ENCODE measurements at regions not wholly inside any gene's neighbourhood (a gene's known extent, or its start where the extent isn't known, plus 50 kb on each side); places are given as distances from the start of the nearest gene placed in this dataset.
"Not testable (repeated sequence)": the region's sequence is repeated elsewhere in the genome, so short reads cannot be mapped to it uniquely, and the experiment has no call there.

DNA sequence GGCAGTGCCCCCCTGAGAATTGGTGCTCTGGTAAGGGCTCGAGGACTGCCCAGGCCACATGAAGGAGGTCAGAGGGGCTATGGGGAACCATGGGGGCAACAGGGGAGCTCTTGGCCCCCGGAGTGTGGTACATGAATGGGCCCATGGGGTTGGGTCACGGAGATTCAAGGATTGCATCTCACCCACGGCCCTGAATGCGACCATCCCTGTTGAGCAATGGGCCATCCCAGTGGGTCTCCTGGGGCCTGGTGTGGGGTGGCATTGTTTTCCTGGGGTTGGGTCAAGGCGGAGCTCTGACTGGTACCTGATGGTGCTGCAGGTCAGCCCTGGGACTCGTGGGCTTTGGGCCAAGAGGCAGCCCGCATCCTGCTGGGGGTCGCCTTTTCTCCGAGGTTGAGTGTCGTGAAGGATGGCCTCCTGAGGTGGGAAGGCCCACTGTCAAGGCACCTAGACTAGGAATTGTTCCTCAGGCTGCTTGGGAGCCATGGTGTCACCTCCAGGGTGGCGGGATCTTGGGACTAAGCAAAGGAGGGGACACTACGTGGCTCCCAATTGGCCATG, 198.3 kb downstream of the UBE3A start:
- Histone ChIP-seq H3K36me3 (ENCODE audit: insufficient read depth, low read length) (no peaks in the 10 kb centered on the region), H3K4me3 (ENCODE audit: low read length) (no peak overlapping the region), H3K9ac (ENCODE audit: low read depth, low read length) (no peak overlapping the region), H3K4me1 (ENCODE audit: control insufficient read depth, insufficient read depth, low read length) (no peaks in the 10 kb centered on the region), H3K9me3 (replicated peaks; ENCODE audit: low read length) (peaks cover 34% of the 10 kb centered on the region), H3K27me3 (ENCODE audit: control insufficient read depth, insufficient read depth, low read length) (no peaks in the 10 kb centered on the region), H3K4me2 (ENCODE audit: low read length) (no peak overlapping the region)

DNA sequence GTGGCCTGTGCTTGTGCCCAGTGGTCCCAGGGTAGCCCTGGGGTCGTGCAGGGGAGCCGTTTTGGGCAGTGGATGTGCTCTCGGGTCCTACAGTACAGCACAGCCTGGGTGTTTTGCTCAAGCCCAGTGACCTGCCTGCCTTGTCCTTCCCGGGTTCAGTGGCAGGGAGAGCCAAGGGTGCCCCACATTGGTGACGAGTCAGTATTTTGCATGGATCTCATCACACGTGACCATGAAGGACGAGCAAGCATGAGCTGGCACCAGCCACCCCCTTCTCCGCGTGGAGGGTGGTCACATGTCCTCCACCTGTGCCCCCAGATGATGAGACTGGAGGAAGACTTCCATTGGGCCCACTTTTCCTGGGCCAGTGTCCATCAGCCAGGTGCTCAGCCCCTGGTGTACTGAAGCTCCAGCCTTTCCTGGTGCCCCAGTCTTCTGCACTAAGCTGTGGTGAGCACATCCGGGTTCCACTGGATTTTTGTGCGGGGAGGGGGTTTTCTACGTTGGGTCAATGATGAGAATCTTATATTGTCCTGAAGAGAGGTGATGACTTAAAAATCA, 197.5 kb downstream of the UBE3A start:
- H3K4me2 ChIP-seq (ENCODE audit: low read length): no peak overlapping the region
- H3K27me3 ChIP-seq (ENCODE audit: control insufficient read depth, insufficient read depth, low read length): no peaks in the 10 kb centered on the region
- H3K9me3 ChIP-seq (replicated peaks; ENCODE audit: low read length): peaks cover 38% of the 10 kb centered on the region
- no peaks in the 10 kb centered on the region for H3K4me1 ChIP-seq (ENCODE audit: control insufficient read depth, insufficient read depth, low read length)
- no peak overlapping the region for H3K9ac ChIP-seq (ENCODE audit: low read depth, low read length)
- H3K4me3 ChIP-seq (ENCODE audit: low read length): no peak overlapping the region
- no peaks in the 10 kb centered on the region for H3K36me3 ChIP-seq (ENCODE audit: insufficient read depth, low read length)

DNA sequence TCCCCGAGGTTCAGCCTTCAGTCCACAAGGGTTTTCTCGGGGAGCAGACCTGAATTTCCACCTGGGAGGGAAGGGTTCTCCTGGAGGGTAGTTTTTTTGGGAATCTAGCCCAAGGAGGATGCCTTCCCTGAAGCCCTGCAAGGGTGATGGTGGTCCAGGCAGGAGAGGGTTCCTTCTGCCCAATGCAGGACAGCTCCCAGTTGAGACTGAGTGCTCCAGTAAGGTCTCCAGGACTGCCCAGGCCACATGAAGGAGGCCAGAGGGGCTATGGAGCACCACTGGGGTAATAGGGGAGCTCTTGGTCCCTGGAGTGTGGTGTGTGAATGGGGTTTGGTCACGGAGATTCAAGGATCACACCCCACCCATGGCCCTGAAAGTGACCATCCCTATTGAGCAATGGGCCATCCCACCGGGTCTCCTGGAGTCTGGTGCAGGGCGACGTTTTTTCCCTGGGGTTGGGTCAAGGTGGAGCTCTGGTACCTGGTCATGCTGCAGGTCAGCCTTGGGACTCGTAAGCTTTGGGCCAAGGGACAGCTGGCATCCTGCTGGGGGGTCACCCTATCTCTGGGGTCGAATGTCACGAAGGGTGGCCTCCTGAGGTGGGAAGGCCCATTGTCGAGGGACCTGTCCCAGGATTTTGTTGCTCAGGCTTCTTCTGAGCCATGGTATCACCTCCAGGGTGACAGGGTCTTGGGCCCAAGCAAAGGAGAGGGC, 196.5 kb downstream of the UBE3A start:
- Histone ChIP-seq H3K4me1 (ENCODE audit: control insufficient read depth, insufficient read depth, low read length) (no peaks in the 10 kb centered on the region), H3K4me3 (ENCODE audit: low read length) (no peak overlapping the region), H3K27me3 (ENCODE audit: control insufficient read depth, insufficient read depth, low read length) (no peaks in the 10 kb centered on the region), H3K9me3 (replicated peaks; ENCODE audit: low read length) (peaks cover 32% of the 10 kb centered on the region), H3K36me3 (ENCODE audit: insufficient read depth, low read length) (no peaks in the 10 kb centered on the region), H3K4me2 (ENCODE audit: low read length) (no peak overlapping the region), H3K9ac (ENCODE audit: low read depth, low read length) (no peak overlapping the region)

GRCh38 chr15:25242957-25243799, 195.6 kb downstream of the UBE3A start:
- Histone ChIP-seq H3K4me2 (ENCODE audit: low read length) (no peak overlapping the region), H3K9me3 (replicated peaks; ENCODE audit: low read length) (peaks cover 26% of the 10 kb centered on the region), H3K4me3 (ENCODE audit: low read length) (no peak overlapping the region), H3K4me1 (ENCODE audit: control insufficient read depth, insufficient read depth, low read length) (no peaks in the 10 kb centered on the region), H3K36me3 (ENCODE audit: insufficient read depth, low read length) (no peaks in the 10 kb centered on the region), H3K9ac (ENCODE audit: low read depth, low read length) (no peak overlapping the region), H3K27me3 (ENCODE audit: control insufficient read depth, insufficient read depth, low read length) (no peaks in the 10 kb centered on the region)

- H3K4me3 ChIP-seq (ENCODE audit: low read length): no peak overlapping the region
- H3K27me3 ChIP-seq (ENCODE audit: control insufficient read depth, insufficient read depth, low read length): no peaks in the 10 kb centered on the region
- no peaks in the 10 kb centered on the region for H3K4me1 ChIP-seq (ENCODE audit: control insufficient read depth, insufficient read depth, low read length)
- no peak overlapping the region for H3K9ac ChIP-seq (ENCODE audit: low read depth, low read length)
- no peak overlapping the region for H3K4me2 ChIP-seq (ENCODE audit: low read length)
- H3K9me3 ChIP-seq (replicated peaks; ENCODE audit: low read length): peaks cover 21% of the 10 kb centered on the region
- H3K36me3 ChIP-seq (ENCODE audit: insufficient read depth, low read length): no peaks in the 10 kb centered on the region
These were observed 195.1 kb downstream of the UBE3A start for GRCh38 chr15:25243800-25244097.

GRCh38 chr15:25244731-25245585, 193.9 kb downstream of the UBE3A start:
- Histone ChIP-seq H3K9ac (ENCODE audit: low read depth, low read length) (no peak overlapping the region), H3K27me3 (ENCODE audit: control insufficient read depth, insufficient read depth, low read length) (no peaks in the 10 kb centered on the region), H3K36me3 (ENCODE audit: insufficient read depth, low read length) (no peaks in the 10 kb centered on the region), H3K4me1 (ENCODE audit: control insufficient read depth, insufficient read depth, low read length) (no peaks in the 10 kb centered on the region), H3K4me3 (ENCODE audit: low read length) (no peak overlapping the region), H3K9me3 (replicated peaks; ENCODE audit: low read length) (peaks cover 11% of the 10 kb centered on the region), H3K4me2 (ENCODE audit: low read length) (no peak overlapping the region)

DNA sequence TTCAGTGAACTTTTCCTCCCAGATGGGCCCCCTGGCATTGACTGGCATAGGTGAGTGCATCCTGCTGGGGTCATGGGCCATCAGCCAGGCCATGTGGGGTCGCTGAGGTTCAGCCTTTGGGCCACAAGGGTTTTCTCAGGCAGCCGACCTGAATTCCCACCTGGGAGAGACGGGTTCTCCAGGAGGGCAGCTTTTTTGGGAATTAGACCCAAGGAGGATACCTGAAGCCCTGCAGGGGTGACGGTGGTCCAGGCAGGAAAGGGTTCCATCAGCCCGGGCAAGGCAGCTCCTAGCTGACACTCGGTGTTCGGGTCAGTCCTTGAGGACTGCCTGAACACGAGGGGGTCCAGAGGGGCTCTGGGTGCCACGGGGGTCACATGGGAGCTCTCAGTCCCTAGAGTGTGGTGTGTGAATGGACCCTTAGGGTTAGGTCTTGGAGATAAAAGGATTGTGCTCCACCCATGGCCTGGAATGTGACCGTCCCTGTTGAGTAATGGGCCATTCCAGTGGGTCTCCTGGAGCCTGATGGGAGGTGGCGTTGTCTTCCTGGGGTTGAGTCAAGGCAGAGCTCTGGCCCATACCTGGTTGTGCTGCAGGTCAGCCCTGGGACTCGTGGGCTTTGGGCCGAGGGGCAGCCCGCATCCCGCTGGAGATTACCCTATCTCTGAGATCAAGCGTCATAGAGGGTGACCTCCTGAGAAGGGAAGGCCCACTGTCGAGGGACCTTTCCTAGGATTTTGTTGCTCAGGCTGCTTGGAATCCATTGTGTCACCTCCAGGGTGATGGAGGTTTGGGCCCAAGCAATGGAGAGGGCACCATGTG, 192.8 kb downstream of the UBE3A start:
- Histone ChIP-seq H3K36me3 (ENCODE audit: insufficient read depth, low read length) (no peaks in the 10 kb centered on the region), H3K4me3 (ENCODE audit: low read length) (no peak overlapping the region), H3K27me3 (ENCODE audit: control insufficient read depth, insufficient read depth, low read length) (no peaks in the 10 kb centered on the region), H3K4me1 (ENCODE audit: control insufficient read depth, insufficient read depth, low read length) (no peaks in the 10 kb centered on the region), H3K4me2 (ENCODE audit: low read length) (no peak overlapping the region), H3K9me3 (replicated peaks; ENCODE audit: low read length) (peaks cover 13% of the 10 kb centered on the region), H3K9ac (ENCODE audit: low read depth, low read length) (no peak overlapping the region)

DNA sequence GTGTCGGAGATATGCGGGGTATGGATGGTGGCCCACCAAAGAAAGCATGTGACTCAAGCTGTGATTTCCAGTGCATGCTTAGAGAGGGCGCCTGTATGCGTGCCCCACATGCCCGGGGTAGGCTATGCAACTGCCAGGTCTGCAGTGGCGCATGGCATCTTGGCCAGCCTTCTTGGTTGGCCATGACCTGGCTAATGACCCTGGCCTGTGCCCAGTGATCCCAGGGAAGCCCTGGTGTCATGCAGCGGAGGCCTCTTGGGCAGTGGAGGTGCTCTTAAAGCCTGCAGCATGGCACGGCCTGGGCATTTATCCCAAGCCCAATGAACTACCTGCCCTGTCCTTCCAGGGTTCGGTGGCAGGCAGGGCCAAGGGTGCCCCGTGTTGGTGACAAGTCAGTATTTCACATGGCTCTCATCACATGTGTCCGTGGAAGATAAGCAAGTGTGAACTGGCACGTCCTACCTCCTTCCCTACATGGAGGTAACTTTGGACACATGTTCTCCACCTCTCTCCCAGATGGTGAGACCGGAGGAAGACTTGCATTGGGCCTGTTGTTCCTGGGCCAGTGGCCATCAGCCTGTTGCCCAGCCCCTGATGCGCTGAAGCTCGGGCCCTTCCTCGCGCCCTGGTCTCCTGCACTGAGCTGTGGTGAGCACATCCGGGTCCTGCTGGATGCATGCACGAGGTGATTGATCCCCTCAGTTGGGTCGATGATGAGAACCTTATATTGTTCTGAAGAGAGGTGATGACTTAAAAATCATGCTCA, 192.0 kb downstream of the UBE3A start:
- Histone ChIP-seq H3K4me2 (ENCODE audit: low read length) (no peak overlapping the region), H3K9me3 (replicated peaks; ENCODE audit: low read length) (peaks cover 20% of the 10 kb centered on the region)

GRCh38 chr15:25247407-25248038, 191.3 kb downstream of the UBE3A start:
- no peak overlapping the region for H3K4me3 ChIP-seq (ENCODE audit: low read length)
- no peaks in the 10 kb centered on the region for H3K36me3 ChIP-seq (ENCODE audit: insufficient read depth, low read length)
- peaks cover 20% of the 10 kb centered on the region for H3K9me3 ChIP-seq (replicated peaks; ENCODE audit: low read length)
- no peaks in the 10 kb centered on the region for H3K4me1 ChIP-seq (ENCODE audit: control insufficient read depth, insufficient read depth, low read length)
- H3K27me3 ChIP-seq (ENCODE audit: control insufficient read depth, insufficient read depth, low read length): no peaks in the 10 kb centered on the region
- H3K9ac ChIP-seq (ENCODE audit: low read depth, low read length): no peak overlapping the region
- no peak overlapping the region for H3K4me2 ChIP-seq (ENCODE audit: low read length)

More for the DNA sequence above, 192.0 kb downstream of the UBE3A start:
- H3K27me3 ChIP-seq (ENCODE audit: control insufficient read depth, insufficient read depth, low read length): no peaks in the 10 kb centered on the region
- H3K36me3 ChIP-seq (ENCODE audit: insufficient read depth, low read length): no peaks in the 10 kb centered on the region
- H3K9ac ChIP-seq (ENCODE audit: low read depth, low read length): no peak overlapping the region
- no peak overlapping the region for H3K4me3 ChIP-seq (ENCODE audit: low read length)
- H3K4me1 ChIP-seq (ENCODE audit: control insufficient read depth, insufficient read depth, low read length): no peaks in the 10 kb centered on the region

DNA sequence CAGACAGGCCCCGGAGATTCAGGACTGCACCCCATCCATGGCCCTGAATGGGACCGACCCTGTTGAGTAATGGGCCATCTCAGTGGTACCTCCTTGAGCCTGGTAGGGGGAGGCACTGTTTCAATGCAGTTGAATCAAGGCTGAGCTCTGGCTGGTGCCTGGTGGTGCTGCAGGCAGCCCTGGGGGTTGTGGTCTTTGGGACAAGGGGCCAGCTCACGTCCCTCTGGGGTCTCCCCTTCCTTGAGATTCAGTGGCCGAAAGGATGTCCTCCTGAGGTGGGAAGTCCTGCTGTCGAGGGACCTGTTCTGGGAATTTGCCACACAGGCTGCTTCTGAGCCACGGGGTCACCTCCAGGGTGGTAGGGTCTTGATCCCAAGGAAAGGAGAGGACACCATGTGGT, 190.7 kb downstream of the UBE3A start:
- not testable (repeated sequence) for H3K4me2 ChIP-seq (ENCODE audit: low read length); H3K9ac ChIP-seq (ENCODE audit: low read depth, low read length); H3K36me3 ChIP-seq (ENCODE audit: insufficient read depth, low read length); H3K4me1 ChIP-seq (ENCODE audit: control insufficient read depth, insufficient read depth, low read length); H3K4me3 ChIP-seq (ENCODE audit: low read length); H3K27me3 ChIP-seq (ENCODE audit: control insufficient read depth, insufficient read depth, low read length)
- H3K9me3 ChIP-seq (replicated peaks; ENCODE audit: low read length): peaks cover 20% of the 10 kb centered on the region
